OCI-LY1 (cell line): ENCODE measurements at regions not wholly inside any gene's neighbourhood (a gene's known extent, or its start where the extent isn't known, plus 50 kb on each side); places are given as distances from the start of the nearest gene placed in this dataset.
"Not testable (repeated sequence)": the region's sequence is repeated elsewhere in the genome, so short reads cannot be mapped to it uniquely, and the experiment has no call there.

Experiments used
- H2AFZ ChIP-seq: fragments of 200-600 bp; sonication (generic), shearing (Covaris generic); 2 replicates; pipeline ENCODE4 v1.6.0; 2014; ENCODE audit warnings: antibody characterized with exemption, mild to moderate bottlenecking, low read length
- H3F3A ChIP-seq: fragments of 200-600 bp; sonication (generic), shearing (Covaris generic); 2 replicates; pipeline ENCODE4 v1.6.0; 2014; ENCODE audit warnings: mild to moderate bottlenecking, antibody characterized with exemption, low read length, moderate library complexity; ENCODE audit not compliant: insufficient read depth
- H3K27ac ChIP-seq: fragments of 200-600 bp; sonication (generic); 2 replicates; pipeline ENCODE4 v1.5.1; 2014; ENCODE audit warnings: low read length, mixed run types, mild to moderate bottlenecking, low read depth; ENCODE audit not compliant: poor library complexity, severe bottlenecking
- H3K27me3 ChIP-seq: fragments of 200-600 bp; sonication (generic); 2 replicates; pipeline ENCODE4 v1.6.0; 2014; ENCODE audit warnings: antibody characterized with exemption, mild to moderate bottlenecking, low read length, moderate library complexity; ENCODE audit not compliant: insufficient read depth
- H3K36me3 ChIP-seq: fragments of 200-600 bp; sonication (generic); 2 replicates; pipeline ENCODE4 v1.6.1; 2014; ENCODE audit warnings: mild to moderate bottlenecking, antibody characterized with exemption, low read length, moderate library complexity, mixed read lengths; ENCODE audit not compliant: insufficient read depth
- H3K4me1 ChIP-seq: fragments of 200-600 bp; sonication (generic); 2 replicates; pipeline ENCODE4 v1.5.1; 2014; ENCODE audit warnings: mild to moderate bottlenecking, low read length, moderate library complexity; ENCODE audit not compliant: insufficient read depth, severe bottlenecking
- H3K4me2 ChIP-seq: fragments of 200-600 bp; sonication (generic), shearing (Covaris generic); 2 replicates; pipeline ENCODE4 v1.6.1; 2014; ENCODE audit warnings: low read length
- H3K4me3 ChIP-seq: fragments of 200-600 bp; sonication (generic); 2 replicates; pipeline ENCODE4 v1.5.1; 2014; ENCODE audit warnings: low read length, low read depth, mild to moderate bottlenecking, mixed read lengths; ENCODE audit not compliant: poor library complexity, severe bottlenecking
- H3K79me2 ChIP-seq: fragments of 200-600 bp; shearing (Covaris generic); 2 replicates; pipeline ENCODE4 v1.6.1; 2016; ENCODE audit warnings: mixed run types, low read length, mixed read lengths; ENCODE audit not compliant: insufficient read depth
- H3K9ac ChIP-seq: fragments of 200-600 bp; sonication (generic), shearing (Covaris generic); 2 replicates; pipeline ENCODE4 v1.6.1; 2014; ENCODE audit warnings: mild to moderate bottlenecking, low read length, mixed read lengths
- H3K9me2 ChIP-seq: fragments of 200-600 bp; sonication (generic), shearing (Covaris generic); 2 replicates; pipeline ENCODE4 v1.6.1; 2014; ENCODE audit warnings: low read depth, mild to moderate bottlenecking, low read length, mixed read lengths
- H3K9me3 ChIP-seq: fragments of 200-600 bp; shearing (Covaris generic); 2 replicates; pipeline ENCODE4 v1.6.1; 2014; ENCODE audit warnings: low read length, mixed read lengths
- H4K20me1 ChIP-seq: fragments of 200-600 bp; sonication (generic), shearing (Covaris generic); 2 replicates; pipeline ENCODE4 v1.6.0; 2016; ENCODE audit warnings: mild to moderate bottlenecking, low read length; ENCODE audit not compliant: insufficient read depth
- EZH2 ChIP-seq: fragments of 200-600 bp; sonication (generic), shearing (Covaris generic); IDR thresholded peaks from 2 replicates; pipeline ENCODE4 v1.8.0; 2017; ENCODE audit warnings: borderline replicate concordance, mixed run types, mild to moderate bottlenecking, antibody characterized with exemption, low read length, moderate library complexity, mixed read lengths
- TF ChIP-seq, protein P1 (sequence below): fragments of 200-600 bp; sonication (generic), shearing (Covaris generic); IDR thresholded peaks from 2 replicates; pipeline ENCODE4 v1.5.1; 2017; ENCODE audit warnings: mild to moderate bottlenecking, antibody characterized with exemption, low read length, moderate library complexity, mixed read lengths

DNA sequence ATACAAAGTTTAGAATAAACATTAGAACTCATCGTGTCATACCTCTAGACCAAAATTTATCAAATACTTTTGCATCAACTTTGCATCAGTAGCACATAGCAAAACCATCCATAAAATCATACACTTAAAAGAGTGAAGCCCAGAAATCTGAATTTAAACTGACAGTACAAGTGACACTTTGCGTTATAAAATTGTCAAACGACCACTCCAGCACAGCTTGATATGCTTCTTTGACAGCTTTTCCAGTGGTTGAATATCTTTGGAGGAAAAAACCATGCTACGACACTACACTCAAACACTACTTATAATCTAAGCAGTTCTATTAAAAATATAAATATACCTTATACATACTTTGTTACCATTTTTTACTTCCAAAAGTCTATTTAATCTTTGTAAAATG lies 1644.4 kb downstream of the STIM2 start:
- no peaks in the 10 kb centered on the region for H3K79me2 ChIP-seq

DNA sequence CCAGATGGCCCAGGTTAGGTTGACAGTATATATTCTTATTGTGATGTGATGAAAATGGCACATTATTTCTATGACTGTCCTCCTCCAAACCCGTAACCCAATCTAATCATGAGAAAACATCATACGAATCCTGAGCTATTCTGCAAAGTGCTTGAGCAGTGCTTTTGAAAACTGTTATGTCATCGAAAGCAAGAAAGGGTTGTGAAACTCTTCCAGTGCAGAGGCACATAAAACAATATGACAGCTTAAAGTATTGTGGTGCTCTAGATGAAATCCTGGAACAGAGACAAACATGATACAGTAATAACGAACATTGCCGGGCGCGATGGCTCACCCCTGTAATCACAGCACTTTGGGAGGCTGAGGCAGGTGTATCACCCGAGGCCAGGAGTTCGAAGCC lies 1648.0 kb downstream of the STIM2 start:
- no peak overlapping the region for H2AFZ ChIP-seq
- H3F3A ChIP-seq, result no peaks in the 10 kb centered on the region
- H3K9me3 ChIP-seq, result no peaks in the 10 kb centered on the region
- no peak overlapping the region for H3K27ac ChIP-seq
- H3K4me3 ChIP-seq, result no peak overlapping the region
- H4K20me1 ChIP-seq, result no peaks in the 10 kb centered on the region
- no peaks in the 10 kb centered on the region for H3K79me2 ChIP-seq
- TF ChIP-seq, protein P1, sequence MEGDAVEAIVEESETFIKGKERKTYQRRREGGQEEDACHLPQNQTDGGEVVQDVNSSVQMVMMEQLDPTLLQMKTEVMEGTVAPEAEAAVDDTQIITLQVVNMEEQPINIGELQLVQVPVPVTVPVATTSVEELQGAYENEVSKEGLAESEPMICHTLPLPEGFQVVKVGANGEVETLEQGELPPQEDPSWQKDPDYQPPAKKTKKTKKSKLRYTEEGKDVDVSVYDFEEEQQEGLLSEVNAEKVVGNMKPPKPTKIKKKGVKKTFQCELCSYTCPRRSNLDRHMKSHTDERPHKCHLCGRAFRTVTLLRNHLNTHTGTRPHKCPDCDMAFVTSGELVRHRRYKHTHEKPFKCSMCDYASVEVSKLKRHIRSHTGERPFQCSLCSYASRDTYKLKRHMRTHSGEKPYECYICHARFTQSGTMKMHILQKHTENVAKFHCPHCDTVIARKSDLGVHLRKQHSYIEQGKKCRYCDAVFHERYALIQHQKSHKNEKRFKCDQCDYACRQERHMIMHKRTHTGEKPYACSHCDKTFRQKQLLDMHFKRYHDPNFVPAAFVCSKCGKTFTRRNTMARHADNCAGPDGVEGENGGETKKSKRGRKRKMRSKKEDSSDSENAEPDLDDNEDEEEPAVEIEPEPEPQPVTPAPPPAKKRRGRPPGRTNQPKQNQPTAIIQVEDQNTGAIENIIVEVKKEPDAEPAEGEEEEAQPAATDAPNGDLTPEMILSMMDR, result no peak
- no peak for TF ChIP-seq EZH2
- no peak overlapping the region for H3K9ac ChIP-seq
- H3K27me3 ChIP-seq, result no peaks in the 10 kb centered on the region
- H3K4me2 ChIP-seq, result no peak overlapping the region
- H3K4me1 ChIP-seq, result no peaks in the 10 kb centered on the region
- no peaks in the 10 kb centered on the region for H3K36me3 ChIP-seq
- no peaks in the 10 kb centered on the region for H3K9me2 ChIP-seq

More for the DNA sequence above, 1644.4 kb downstream of the STIM2 start:
- no peaks in the 10 kb centered on the region for H3K9me2 ChIP-seq
- no peaks in the 10 kb centered on the region for H3K9me3 ChIP-seq
- H3K4me2 ChIP-seq, result no peak overlapping the region
- no peak overlapping the region for H3K9ac ChIP-seq
- H2AFZ ChIP-seq, result no peak overlapping the region
- H4K20me1 ChIP-seq, result no peaks in the 10 kb centered on the region
- H3K4me3 ChIP-seq, result no peak overlapping the region
- no peak overlapping the region for H3K27ac ChIP-seq
- no peak for TF ChIP-seq EZH2
- TF ChIP-seq, protein P1, result no peak
- no peaks in the 10 kb centered on the region for H3K36me3 ChIP-seq
- no peaks in the 10 kb centered on the region for H3F3A ChIP-seq
- H3K27me3 ChIP-seq, result no peaks in the 10 kb centered on the region
- no peaks in the 10 kb centered on the region for H3K4me1 ChIP-seq

DNA sequence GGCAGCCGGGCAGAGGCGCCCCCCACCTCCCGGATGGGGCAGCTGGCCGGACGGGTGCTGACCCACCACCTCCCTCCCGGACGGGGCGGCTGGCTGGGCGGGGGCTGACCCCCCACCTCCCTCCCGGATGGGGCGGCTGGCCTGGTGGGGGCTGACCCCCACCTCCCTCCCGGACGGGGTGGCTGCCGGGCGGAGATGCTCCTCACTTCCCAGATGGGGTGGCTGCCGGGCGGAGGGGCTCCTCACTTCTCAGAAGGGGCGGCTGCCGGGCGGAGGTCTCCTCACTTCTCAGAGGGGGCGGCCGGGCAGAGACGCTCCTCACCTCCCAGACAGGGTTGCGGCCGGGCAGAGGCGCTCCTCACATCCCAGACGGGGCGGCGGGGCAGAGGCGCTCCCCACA lies 1654.1 kb downstream of the STIM2 start:
- H2AFZ ChIP-seq, H3K27me3 ChIP-seq, H3K27ac ChIP-seq, H3K9me3 ChIP-seq, H3K4me1 ChIP-seq, H3K9ac ChIP-seq, H3K4me3 ChIP-seq, H3K79me2 ChIP-seq, H3K4me2 ChIP-seq, H4K20me1 ChIP-seq, H3F3A ChIP-seq, H3K9me2 ChIP-seq, H3K36me3 ChIP-seq: not testable (repeated sequence)

DNA sequence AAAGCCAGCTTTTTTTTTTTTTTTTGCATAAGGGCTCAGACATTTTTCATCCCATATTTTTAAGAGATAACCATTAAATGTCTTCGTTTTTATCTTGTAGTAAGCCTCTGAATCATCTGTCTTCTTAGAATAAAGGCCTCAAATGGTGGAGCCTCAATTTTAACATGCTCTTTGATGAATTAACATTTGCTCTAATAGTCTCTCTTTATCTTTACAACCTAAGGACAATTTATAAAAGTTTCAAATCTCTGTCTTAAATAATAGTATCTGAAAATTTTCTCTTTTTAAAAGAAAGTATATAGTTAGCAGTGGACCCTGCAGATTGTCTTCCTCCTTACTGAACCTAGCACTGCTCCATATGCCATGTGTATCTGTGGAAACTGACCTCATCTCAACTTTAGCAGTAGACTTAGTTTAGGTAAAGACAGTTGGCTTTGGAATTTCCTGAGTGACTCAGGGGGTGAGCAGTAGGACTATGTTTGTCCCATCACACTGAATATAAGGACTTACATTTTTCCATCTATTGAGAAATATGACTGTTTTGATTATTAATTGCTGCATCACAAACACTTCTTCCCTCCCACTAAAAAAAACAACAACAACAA lies 1658.0 kb downstream of the STIM2 start:
- Histone ChIP-seq H3K79me2 (no peaks in the 10 kb centered on the region), H2AFZ (no peak overlapping the region), H3K27me3 (no peaks in the 10 kb centered on the region), H3F3A (no peaks in the 10 kb centered on the region), H3K9me2 (no peaks in the 10 kb centered on the region), H3K9ac (no peak overlapping the region), H3K4me2 (no peak overlapping the region), H3K4me3 (no peak overlapping the region), H3K4me1 (no peaks in the 10 kb centered on the region), H3K27ac (no peak overlapping the region), H4K20me1 (no peaks in the 10 kb centered on the region), H3K9me3 (no peaks in the 10 kb centered on the region), H3K36me3 (no peaks in the 10 kb centered on the region)
- TF ChIP-seq, protein P1, result no peak
- TF ChIP-seq EZH2, result no peak
